ENCODE measurements at regions not wholly inside any gene's neighbourhood (a gene's known extent, or its start where the extent isn't known, plus 50 kb on each side); places are given as distances from the start of the nearest gene placed in this dataset.

DNA sequence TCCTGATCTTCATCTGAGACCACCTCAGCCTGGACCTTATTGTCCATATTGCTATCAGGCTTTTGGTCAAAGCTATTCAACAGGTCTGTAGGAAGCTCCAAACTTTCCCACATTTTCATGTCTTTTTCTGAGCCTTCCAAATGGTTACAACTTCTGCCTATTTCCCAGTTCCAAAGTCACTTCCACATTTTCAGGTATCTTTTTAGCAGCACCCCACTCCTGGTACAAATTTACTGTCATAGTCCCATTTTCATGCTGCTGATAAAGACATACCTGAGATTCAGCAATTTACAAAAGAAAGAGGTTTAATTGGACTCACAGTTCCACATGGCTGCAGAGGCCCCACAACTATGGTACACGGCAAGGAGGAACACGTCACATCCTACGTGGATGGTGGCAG is 815.5 kb downstream of the KCNJ2 start:
- Mint-ChIP-seq H3K4me3 (no peak overlapping the region), H3K9me3 (peaks cover 33% of the 10 kb centered on the region), H3K27me3 (no peaks in the 10 kb centered on the region), H3K36me3 (peaks cover 2% of the 10 kb centered on the region), H3K4me1 (ENCODE audit: low read depth) (no peaks in the 10 kb centered on the region), H3K27ac (no peak overlapping the region)
- intact Hi-C loops (cut with micrococcal nuclease), result no loop called here
- ChIA-PET CTCF (no interaction called here), POLR2A (no interaction called here)
- no peak for DNase-seq

- Mint-ChIP-seq H3K9me3 (peaks cover 35% of the 10 kb centered on the region), H3K27me3 (no peaks in the 10 kb centered on the region), H3K27ac (no peak overlapping the region), H3K36me3 (peaks cover 2% of the 10 kb centered on the region), H3K4me3 (no peak overlapping the region), H3K4me1 (ENCODE audit: low read depth) (no peaks in the 10 kb centered on the region)
- intact Hi-C loops (cut with micrococcal nuclease), result no loop called here
- ChIA-PET POLR2A (no interaction called here), CTCF (no interaction called here)
- no peak for DNase-seq
Observed at GRCh38 chr17:70987867-70988340, 818.6 kb downstream of the KCNJ2 start.

DNA sequence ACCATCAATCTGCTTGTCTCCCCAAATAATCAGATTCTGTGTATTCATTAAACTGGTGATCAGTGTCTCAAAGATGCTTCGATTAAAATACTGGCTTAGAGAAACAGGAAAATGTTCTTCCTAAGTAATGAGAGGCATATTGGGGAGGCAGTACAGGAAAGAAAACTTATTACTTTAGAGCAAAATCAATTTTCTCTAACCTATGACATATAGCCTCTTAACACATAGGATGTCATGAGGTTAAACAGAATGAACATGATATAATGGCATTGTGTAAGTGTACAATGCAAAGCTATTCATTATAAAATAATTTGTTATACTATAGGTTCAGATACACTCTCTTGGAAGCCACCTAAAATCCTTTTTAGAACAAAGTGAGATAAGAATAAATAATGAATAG is 819.3 kb downstream of the KCNJ2 start:
- Mint-ChIP-seq H3K4me3 (no peak overlapping the region), H3K9me3 (peaks cover 29% of the 10 kb centered on the region), H3K4me1 (ENCODE audit: low read depth) (no peaks in the 10 kb centered on the region), H3K27ac (no peak overlapping the region), H3K36me3 (peaks cover 2% of the 10 kb centered on the region), H3K27me3 (no peaks in the 10 kb centered on the region)
- CTCF ChIA-PET, result no interaction called here
- intact Hi-C loops (cut with micrococcal nuclease), result no loop called here
- no peak for DNase-seq
- POLR2A ChIA-PET, result no interaction called here

GRCh38 chr17:70989280-70989679 is 819.9 kb downstream of the KCNJ2 start:
- Mint-ChIP-seq H3K9me3 (peaks cover 29% of the 10 kb centered on the region), H3K27ac (no peak overlapping the region), H3K36me3 (peaks cover 2% of the 10 kb centered on the region), H3K4me3 (no peak overlapping the region), H3K27me3 (no peaks in the 10 kb centered on the region), H3K4me1 (ENCODE audit: low read depth) (no peaks in the 10 kb centered on the region)
- POLR2A ChIA-PET, result no interaction called here
- intact Hi-C loops (cut with micrococcal nuclease), result no loop called here
- CTCF ChIA-PET, result no interaction called here
- DNase-seq, result no peak

- no peaks in the 10 kb centered on the region for H3K4me1 Mint-ChIP-seq (ENCODE audit: low read depth)
- CTCF ChIA-PET, result no interaction called here
- no peak overlapping the region for H3K27ac Mint-ChIP-seq
- no peaks in the 10 kb centered on the region for H3K36me3 Mint-ChIP-seq
- H3K27me3 Mint-ChIP-seq, result no peaks in the 10 kb centered on the region
- POLR2A ChIA-PET, result no interaction called here
- no peak overlapping the region for H3K4me3 Mint-ChIP-seq
- H3K9me3 Mint-ChIP-seq, result peaks cover 10% of the 10 kb centered on the region
- intact Hi-C loops (cut with micrococcal nuclease), result no loop called here
- no peak for DNase-seq
Observed at GRCh38 chr17:70994194-70994593, 824.9 kb downstream of the KCNJ2 start.

GRCh38 chr17:70995997-70996396 is 826.7 kb downstream of the KCNJ2 start:
- Mint-ChIP-seq H3K27ac (no peak overlapping the region), H3K4me1 (ENCODE audit: low read depth) (no peaks in the 10 kb centered on the region), H3K9me3 (peaks cover 10% of the 10 kb centered on the region), H3K4me3 (no peak overlapping the region), H3K36me3 (no peaks in the 10 kb centered on the region), H3K27me3 (no peaks in the 10 kb centered on the region)
- ChIA-PET POLR2A (no interaction called here), CTCF (no interaction called here)
- intact Hi-C loops (cut with micrococcal nuclease), result no loop called here
- DNase-seq, result no peak

GRCh38 chr17:71003736-71004135 is 834.4 kb downstream of the KCNJ2 start:
- no peaks in the 10 kb centered on the region for H3K4me1 Mint-ChIP-seq (ENCODE audit: low read depth)
- CTCF ChIA-PET, result no interaction called here
- POLR2A ChIA-PET, result no interaction called here
- H3K27ac Mint-ChIP-seq, result no peak overlapping the region
- DNase-seq, result no peak
- no peaks in the 10 kb centered on the region for H3K36me3 Mint-ChIP-seq
- H3K27me3 Mint-ChIP-seq, result no peaks in the 10 kb centered on the region
- H3K9me3 Mint-ChIP-seq, result peaks cover 10% of the 10 kb centered on the region
- no peak overlapping the region for H3K4me3 Mint-ChIP-seq
- intact Hi-C loops (cut with micrococcal nuclease), result no loop called here

GRCh38 chr17:71004413-71004812 is 835.1 kb downstream of the KCNJ2 start:
- Mint-ChIP-seq H3K27ac (no peak overlapping the region), H3K36me3 (no peaks in the 10 kb centered on the region), H3K27me3 (no peaks in the 10 kb centered on the region), H3K4me1 (ENCODE audit: low read depth) (no peaks in the 10 kb centered on the region), H3K4me3 (no peak overlapping the region), H3K9me3 (peaks cover 10% of the 10 kb centered on the region)
- ChIA-PET CTCF (no interaction called here), POLR2A (no interaction called here)
- DNase-seq, result no peak
- intact Hi-C loops (cut with micrococcal nuclease), result no loop called here

DNA sequence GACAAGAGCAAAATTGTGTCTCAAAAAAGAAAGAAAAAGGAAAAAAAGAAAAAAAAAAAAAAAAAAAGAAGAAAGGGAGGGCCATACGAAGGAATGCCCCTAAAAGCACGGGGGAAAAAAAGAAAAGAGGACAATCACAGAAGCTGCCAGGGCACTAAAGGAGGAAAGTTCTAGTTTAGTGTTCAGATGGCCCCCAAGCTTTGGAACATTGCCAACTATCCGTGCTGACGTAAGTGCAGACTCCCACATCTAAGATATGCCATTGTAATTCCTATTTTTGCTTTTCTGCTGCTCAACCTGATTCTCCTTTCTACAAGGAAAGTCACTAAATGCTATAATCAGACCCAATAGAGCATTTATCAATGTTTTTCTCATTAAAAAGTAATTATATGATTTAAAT is 842.1 kb downstream of the KCNJ2 start:
- Mint-ChIP-seq H3K9me3 (peaks cover 4% of the 10 kb centered on the region), H3K36me3 (no peaks in the 10 kb centered on the region), H3K27me3 (no peaks in the 10 kb centered on the region), H3K4me1 (ENCODE audit: low read depth) (no peaks in the 10 kb centered on the region), H3K27ac (no peak overlapping the region), H3K4me3 (no peak overlapping the region)
- intact Hi-C loops (cut with micrococcal nuclease), result no loop called here
- CTCF ChIA-PET, result no interaction called here
- POLR2A ChIA-PET, result no interaction called here
- no peak for DNase-seq

DNA sequence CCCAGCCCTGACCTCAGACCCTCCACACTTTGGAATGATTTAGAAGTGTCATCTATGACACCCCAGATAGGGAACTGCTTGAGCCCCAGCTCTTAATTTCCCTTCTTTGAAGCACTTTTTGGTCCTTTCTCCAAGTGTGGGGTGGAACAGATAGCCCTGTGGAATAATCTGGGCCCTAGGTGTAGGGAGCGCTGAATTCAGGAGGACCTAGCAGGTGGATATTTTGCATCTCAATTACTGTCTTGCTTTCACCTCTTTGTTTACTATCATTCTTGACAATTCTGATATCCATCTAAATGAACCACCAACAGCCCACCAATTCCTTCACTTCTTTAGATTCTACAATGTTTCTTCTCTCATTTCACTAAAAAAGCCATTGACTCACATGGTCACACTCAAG is 850.4 kb downstream of the KCNJ2 start:
- Mint-ChIP-seq H3K4me3 (no peak overlapping the region), H3K27me3 (no peaks in the 10 kb centered on the region), H3K9me3 (no peaks in the 10 kb centered on the region), H3K36me3 (no peaks in the 10 kb centered on the region), H3K4me1 (ENCODE audit: low read depth) (no peaks in the 10 kb centered on the region), H3K27ac (no peak overlapping the region)
- ChIA-PET POLR2A (no interaction called here), CTCF (no interaction called here)
- intact Hi-C loops (cut with micrococcal nuclease), result no loop called here
- no peak for DNase-seq

DNA sequence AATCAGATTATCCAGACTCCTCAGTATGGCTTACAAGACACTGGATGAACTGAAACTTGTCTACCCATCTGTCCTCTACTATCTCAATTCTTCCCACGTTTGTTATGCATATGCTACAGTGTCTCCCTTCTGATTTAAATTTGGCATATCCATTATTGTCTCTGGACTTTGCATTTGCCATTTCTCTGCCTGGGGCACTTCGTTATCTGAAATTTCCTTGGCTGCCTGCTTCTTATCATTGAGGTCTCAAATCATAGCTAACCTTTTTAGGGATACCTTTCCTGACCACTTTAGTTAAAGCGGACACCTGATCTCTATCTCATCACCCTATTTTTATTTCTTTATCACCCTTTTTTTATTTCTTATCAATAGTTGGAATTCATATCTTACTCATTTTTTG is 853.4 kb downstream of the KCNJ2 start:
- H3K9me3 Mint-ChIP-seq, result no peaks in the 10 kb centered on the region
- no peaks in the 10 kb centered on the region for H3K27me3 Mint-ChIP-seq
- intact Hi-C loops (cut with micrococcal nuclease), result no loop called here
- no peak overlapping the region for H3K27ac Mint-ChIP-seq
- POLR2A ChIA-PET, result no interaction called here
- CTCF ChIA-PET, result no interaction called here
- no peaks in the 10 kb centered on the region for H3K36me3 Mint-ChIP-seq
- no peaks in the 10 kb centered on the region for H3K4me1 Mint-ChIP-seq (ENCODE audit: low read depth)
- H3K4me3 Mint-ChIP-seq, result no peak overlapping the region
- no peak for DNase-seq

GRCh38 chr17:71023249-71024030 is 854.1 kb downstream of the KCNJ2 start:
- Mint-ChIP-seq H3K4me1 (ENCODE audit: low read depth) (no peaks in the 10 kb centered on the region), H3K27me3 (no peaks in the 10 kb centered on the region), H3K4me3 (no peak overlapping the region), H3K36me3 (no peaks in the 10 kb centered on the region), H3K27ac (no peak overlapping the region), H3K9me3 (no peaks in the 10 kb centered on the region)
- intact Hi-C loops (cut with micrococcal nuclease), result no loop called here
- no peak for DNase-seq
- ChIA-PET CTCF (no interaction called here), POLR2A (no interaction called here)

GRCh38 chr17:71024172-71024571 is 854.8 kb downstream of the KCNJ2 start:
- Mint-ChIP-seq H3K4me1 (ENCODE audit: low read depth) (no peaks in the 10 kb centered on the region), H3K27ac (no peak overlapping the region), H3K27me3 (no peaks in the 10 kb centered on the region), H3K9me3 (no peaks in the 10 kb centered on the region), H3K4me3 (no peak overlapping the region), H3K36me3 (no peaks in the 10 kb centered on the region)
- ChIA-PET CTCF (no interaction called here), POLR2A (no interaction called here)
- no peak for DNase-seq
- intact Hi-C loops (cut with micrococcal nuclease), result no loop called here
